GM18505 (cell line): ENCODE measurements at regions not wholly inside any gene's neighbourhood (a gene's known extent, or its start where the extent isn't known, plus 50 kb on each side); places are given as distances from the start of the nearest gene placed in this dataset.
"Not testable (repeated sequence)": the region's sequence is repeated elsewhere in the genome, so short reads cannot be mapped to it uniquely, and the experiment has no call there.

Experiments used
- ATAC-seq: cut with Tn5 transposase; IDR thresholded peaks from one replicate; pipeline ENCODE4 v1.9.1; 2021; ENCODE audit not compliant: unreplicated experiment
- POLR2A ChIP-seq: IDR thresholded peaks from 4 replicates; pipeline ENCODE4 v1.6.1; 2011; ENCODE audit warnings: borderline replicate concordance; ENCODE audit not compliant: insufficient read depth, insufficient read length; ENCODE audit errors: extremely low read depth

- no peak for ATAC-seq
- no peak for TF ChIP-seq POLR2A
Measured at GRCh38 chr12:89874146-89874545, 165.5 kb upstream of the ATP2B1 start.

GRCh38 chr12:89873745-89874144 lies 165.1 kb upstream of the ATP2B1 start:
- ATAC-seq, result no peak
- no peak for TF ChIP-seq POLR2A

GRCh38 chr12:89872922-89873630 lies 164.4 kb upstream of the ATP2B1 start:
- ATAC-seq, result no peak
- TF ChIP-seq POLR2A, result no peak

- ATAC-seq, result no peak
- TF ChIP-seq POLR2A, result no peak
Measured at GRCh38 chr12:89870413-89871184, 162.0 kb upstream of the ATP2B1 start.

GRCh38 chr12:89867611-89868010 lies 159.0 kb upstream of the ATP2B1 start:
- ATAC-seq, result not testable (repeated sequence)

GRCh38 chr12:89864411-89864810 lies 155.8 kb upstream of the ATP2B1 start:
- no peak for TF ChIP-seq POLR2A
- no peak for ATAC-seq

- no peak for TF ChIP-seq POLR2A
- ATAC-seq, result no peak
Measured at GRCh38 chr12:89863968-89864367, 155.3 kb upstream of the ATP2B1 start.

- peak; percentile 66 for ATAC-seq
- no peak for TF ChIP-seq POLR2A
Measured at GRCh38 chr12:89863493-89863938, 154.9 kb upstream of the ATP2B1 start.

- peak; percentile 65 for ATAC-seq
- peak; percentile 62 for TF ChIP-seq POLR2A
Measured at GRCh38 chr12:89862511-89863445, 154.1 kb upstream of the ATP2B1 start.

- no peak for TF ChIP-seq POLR2A
- no peak for ATAC-seq
Measured at GRCh38 chr12:89861086-89861485, 152.4 kb upstream of the ATP2B1 start.

GRCh38 chr12:89859508-89860220 lies 151.0 kb upstream of the ATP2B1 start:
- TF ChIP-seq POLR2A, result no peak

GRCh38 chr12:89858718-89859117 lies 150.1 kb upstream of the ATP2B1 start:
- no peak for ATAC-seq
- no peak for TF ChIP-seq POLR2A

More at GRCh38 chr12:89859508-89860220, 151.0 kb upstream of the ATP2B1 start:
- no peak for ATAC-seq

GRCh38 chr12:89857652-89858274 lies 149.1 kb upstream of the ATP2B1 start:
- no peak for TF ChIP-seq POLR2A
- no peak for ATAC-seq

GRCh38 chr12:89856431-89856830 lies 147.8 kb upstream of the ATP2B1 start:
- peak; percentile 91 for ATAC-seq
- TF ChIP-seq POLR2A, result no peak
